ENCODE measurements at regions not wholly inside any gene's neighbourhood (a gene's known extent, or its start where the extent isn't known, plus 50 kb on each side); places are given as distances from the start of the nearest gene placed in this dataset.

DNA sequence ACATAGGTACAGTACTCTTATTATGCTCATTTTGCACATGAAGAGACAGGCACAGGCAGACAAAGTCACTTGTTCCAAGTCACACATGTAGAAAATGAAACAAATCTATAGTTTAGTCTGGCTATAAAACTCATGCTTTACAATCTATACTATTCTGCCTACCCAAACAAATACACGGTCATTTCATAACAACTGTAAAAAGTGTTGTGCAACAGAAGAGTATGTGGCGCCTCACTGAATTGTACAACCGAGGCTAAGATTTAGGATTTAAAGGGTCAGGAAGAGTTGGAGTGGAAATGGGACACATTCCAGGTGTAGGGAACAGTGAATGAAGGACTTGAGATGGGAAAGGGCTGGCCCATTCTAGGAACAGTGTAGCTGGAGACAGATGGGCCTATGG, 82.9 kb upstream of the TRIO start:
- Mint-ChIP-seq H3K4me1 (ENCODE audit: insufficient read depth, unreplicated experiment) (no peaks in the 10 kb centered on the region), H3K4me3 (ENCODE audit: unreplicated experiment) (no peak overlapping the region), H3K27me3 (ENCODE audit: insufficient read depth, unreplicated experiment) (no peaks in the 10 kb centered on the region), H3K36me3 (ENCODE audit: insufficient read depth, unreplicated experiment) (no peaks in the 10 kb centered on the region), H3K9me3 (ENCODE audit: unreplicated experiment) (peaks cover 9% of the 10 kb centered on the region), H3K27ac (ENCODE audit: low read depth, unreplicated experiment) (no peak overlapping the region)
- intact Hi-C loops (cut with micrococcal nuclease), result no loop called here
- peak; percentile 16 for DNase-seq (ENCODE audit: unreplicated experiment)
- POLR2A ChIA-PET, result no interaction called here
- TF ChIP-seq, protein P1, sequence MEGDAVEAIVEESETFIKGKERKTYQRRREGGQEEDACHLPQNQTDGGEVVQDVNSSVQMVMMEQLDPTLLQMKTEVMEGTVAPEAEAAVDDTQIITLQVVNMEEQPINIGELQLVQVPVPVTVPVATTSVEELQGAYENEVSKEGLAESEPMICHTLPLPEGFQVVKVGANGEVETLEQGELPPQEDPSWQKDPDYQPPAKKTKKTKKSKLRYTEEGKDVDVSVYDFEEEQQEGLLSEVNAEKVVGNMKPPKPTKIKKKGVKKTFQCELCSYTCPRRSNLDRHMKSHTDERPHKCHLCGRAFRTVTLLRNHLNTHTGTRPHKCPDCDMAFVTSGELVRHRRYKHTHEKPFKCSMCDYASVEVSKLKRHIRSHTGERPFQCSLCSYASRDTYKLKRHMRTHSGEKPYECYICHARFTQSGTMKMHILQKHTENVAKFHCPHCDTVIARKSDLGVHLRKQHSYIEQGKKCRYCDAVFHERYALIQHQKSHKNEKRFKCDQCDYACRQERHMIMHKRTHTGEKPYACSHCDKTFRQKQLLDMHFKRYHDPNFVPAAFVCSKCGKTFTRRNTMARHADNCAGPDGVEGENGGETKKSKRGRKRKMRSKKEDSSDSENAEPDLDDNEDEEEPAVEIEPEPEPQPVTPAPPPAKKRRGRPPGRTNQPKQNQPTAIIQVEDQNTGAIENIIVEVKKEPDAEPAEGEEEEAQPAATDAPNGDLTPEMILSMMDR (IDR thresholded peaks at IDR 0.05; ENCODE audit: unreplicated experiment), result no peak
- CTCF ChIA-PET, result no interaction called here
- no TSS peak for BruUV-seq (replicated peaks)

DNA sequence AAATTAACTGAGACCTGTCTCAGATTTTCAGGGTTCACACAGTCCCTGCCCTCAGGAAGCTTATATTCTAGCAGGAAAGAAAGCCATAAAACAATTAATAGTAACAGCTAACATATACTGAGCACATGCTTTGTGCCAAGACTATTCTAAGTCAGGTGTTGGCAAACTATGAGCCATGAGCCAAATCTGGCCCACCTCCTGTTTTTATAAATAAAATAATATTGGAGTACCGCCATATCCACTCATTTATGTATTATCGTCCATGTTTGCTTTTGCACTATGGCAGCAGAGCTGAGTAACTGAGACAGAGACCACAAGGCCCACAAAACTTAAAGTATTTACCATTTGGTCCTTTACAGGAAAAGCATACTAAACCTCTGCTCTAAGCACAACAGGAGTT, 83.3 kb upstream of the TRIO start:
- BruUV-seq (replicated peaks), result no TSS peak

GRCh38 chr5:14057289-14057688, 85.9 kb upstream of the TRIO start:
- H3K4me1 Mint-ChIP-seq (ENCODE audit: insufficient read depth, unreplicated experiment), result no peaks in the 10 kb centered on the region
- no peak overlapping the region for H3K4me3 Mint-ChIP-seq (ENCODE audit: unreplicated experiment)
- CTCF ChIA-PET, result no interaction called here

More for the DNA sequence above, 83.3 kb upstream of the TRIO start:
- ChIA-PET CTCF (no interaction called here), POLR2A (no interaction called here)
- Mint-ChIP-seq H3K4me1 (ENCODE audit: insufficient read depth, unreplicated experiment) (no peaks in the 10 kb centered on the region), H3K9me3 (ENCODE audit: unreplicated experiment) (peaks cover 9% of the 10 kb centered on the region), H3K27me3 (ENCODE audit: insufficient read depth, unreplicated experiment) (no peaks in the 10 kb centered on the region), H3K27ac (ENCODE audit: low read depth, unreplicated experiment) (no peak overlapping the region), H3K36me3 (ENCODE audit: insufficient read depth, unreplicated experiment) (no peaks in the 10 kb centered on the region), H3K4me3 (ENCODE audit: unreplicated experiment) (no peak overlapping the region)
- intact Hi-C loops (cut with micrococcal nuclease), result no loop called here
- DNase-seq (ENCODE audit: unreplicated experiment), result no peak
- TF ChIP-seq, protein P1 (IDR thresholded peaks at IDR 0.05; ENCODE audit: unreplicated experiment), result no peak

GRCh38 chr5:14056039-14056438, 87.1 kb upstream of the TRIO start:
- Mint-ChIP-seq H3K4me3 (ENCODE audit: unreplicated experiment) (no peak overlapping the region), H3K4me1 (ENCODE audit: insufficient read depth, unreplicated experiment) (no peaks in the 10 kb centered on the region), H3K27me3 (ENCODE audit: insufficient read depth, unreplicated experiment) (no peaks in the 10 kb centered on the region), H3K27ac (ENCODE audit: low read depth, unreplicated experiment) (no peak overlapping the region), H3K36me3 (ENCODE audit: insufficient read depth, unreplicated experiment) (no peaks in the 10 kb centered on the region), H3K9me3 (ENCODE audit: unreplicated experiment) (peaks cover 9% of the 10 kb centered on the region)
- intact Hi-C loops (cut with micrococcal nuclease), result no loop called here
- no peak for DNase-seq (ENCODE audit: unreplicated experiment)
- POLR2A ChIA-PET, result no interaction called here
- TF ChIP-seq, protein P1 (IDR thresholded peaks at IDR 0.05; ENCODE audit: unreplicated experiment), result no peak
- CTCF ChIA-PET, result interaction anchor here (0.7 kb wide), 1 partner anchor 13 kb away, joined by 4 read pairs; no protein-coding TSS in a partner anchor
- no TSS peak for BruUV-seq (replicated peaks)

More at GRCh38 chr5:14057289-14057688, 85.9 kb upstream of the TRIO start:
- Mint-ChIP-seq H3K36me3 (ENCODE audit: insufficient read depth, unreplicated experiment) (no peaks in the 10 kb centered on the region), H3K27ac (ENCODE audit: low read depth, unreplicated experiment) (no peak overlapping the region), H3K27me3 (ENCODE audit: insufficient read depth, unreplicated experiment) (no peaks in the 10 kb centered on the region), H3K9me3 (ENCODE audit: unreplicated experiment) (peaks cover 9% of the 10 kb centered on the region)
- BruUV-seq (replicated peaks), result no TSS peak
- intact Hi-C loops (cut with micrococcal nuclease), result no loop called here
- no peak for DNase-seq (ENCODE audit: unreplicated experiment)
- POLR2A ChIA-PET, result no interaction called here
- TF ChIP-seq, protein P1 (IDR thresholded peaks at IDR 0.05; ENCODE audit: unreplicated experiment), result no peak

Data from MCF 10A (cell line).